GM18511 (cell line): ENCODE measurements at regions not wholly inside any gene's neighbourhood (a gene's known extent, or its start where the extent isn't known, plus 50 kb on each side); places are given as distances from the start of the nearest gene placed in this dataset.
"Not testable (repeated sequence)": the region's sequence is repeated elsewhere in the genome, so short reads cannot be mapped to it uniquely, and the experiment has no call there.

Source experiments
- ATAC-seq: cut with Tn5 transposase; IDR thresholded peaks from one replicate; pipeline ENCODE4 v1.9.1; 2021; ENCODE audit warnings: mild to moderate bottlenecking, moderate library complexity; ENCODE audit not compliant: unreplicated experiment

- ATAC-seq: no peak
These were observed 293.6 kb downstream of the PLPP3 start for GRCh38 chr1:56285554-56286402.

DNA sequence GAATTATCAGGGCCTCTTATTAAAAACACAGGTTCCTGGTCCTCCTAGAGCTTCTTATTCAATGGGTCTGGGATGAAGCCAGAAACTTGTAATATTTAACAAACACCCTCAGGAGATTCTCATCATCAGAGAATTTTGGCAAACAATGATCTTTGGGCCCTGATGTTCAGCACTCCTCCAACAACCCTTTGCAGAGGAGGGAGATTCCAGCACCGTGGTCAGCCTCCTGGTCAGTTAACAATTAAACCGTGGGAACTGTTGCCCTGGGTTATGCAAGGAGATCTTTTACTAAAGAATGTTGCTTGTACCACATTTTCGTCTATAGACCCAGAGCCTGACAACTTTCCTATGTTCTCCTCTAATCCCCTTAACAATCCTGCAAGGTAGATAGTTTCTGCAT, 294.4 kb downstream of the PLPP3 start:
- no peak for ATAC-seq

- ATAC-seq: no peak
These were observed 301.3 kb downstream of the PLPP3 start for GRCh38 chr1:56278061-56278460.

GRCh38 chr1:56268519-56269140, 310.7 kb downstream of the PLPP3 start:
- no peak for ATAC-seq

- no peak for ATAC-seq
These were observed 311.8 kb downstream of the PLPP3 start for GRCh38 chr1:56267611-56268010.

- no peak for ATAC-seq
These were observed 313.0 kb downstream of the PLPP3 start for GRCh38 chr1:56266359-56266758.

DNA sequence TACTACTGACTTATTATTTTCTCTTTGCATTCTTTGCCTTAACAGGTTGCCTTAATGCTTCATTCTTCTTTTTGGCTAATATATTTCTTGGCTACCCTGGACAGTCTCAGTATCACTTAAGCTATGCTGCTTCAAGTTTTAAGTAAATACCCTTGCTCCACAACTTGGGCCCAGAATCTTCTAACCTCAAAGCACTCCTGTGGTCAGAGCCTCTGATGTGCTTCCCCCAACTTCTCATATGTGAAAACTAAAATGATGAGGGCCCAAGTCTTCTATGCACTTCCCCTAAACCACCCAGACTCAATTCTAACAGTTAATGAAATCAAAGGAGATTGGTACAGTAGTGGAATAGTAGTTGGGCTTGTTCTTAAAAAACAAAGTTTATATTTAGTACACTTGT, 314.1 kb downstream of the PLPP3 start:
- no peak for ATAC-seq

DNA sequence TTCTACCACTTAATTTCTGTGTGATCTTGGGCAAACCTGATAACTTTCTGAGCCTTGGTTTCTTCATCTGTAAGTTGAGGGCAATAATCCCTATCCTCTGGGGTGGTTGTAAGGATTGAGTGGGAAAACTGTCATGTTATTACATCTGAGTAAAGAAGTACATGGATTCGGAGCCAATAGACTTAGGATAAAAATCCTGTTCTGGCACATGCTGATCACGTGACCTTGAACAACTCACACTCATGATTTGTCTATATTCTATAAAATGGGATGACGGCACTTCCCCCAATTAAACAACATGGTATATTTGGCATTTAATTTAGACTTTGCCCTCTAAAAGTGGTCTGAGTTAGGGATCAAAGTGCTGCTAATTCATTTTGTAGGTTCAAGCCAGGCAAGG, 315.5 kb downstream of the PLPP3 start:
- ATAC-seq: no peak

DNA sequence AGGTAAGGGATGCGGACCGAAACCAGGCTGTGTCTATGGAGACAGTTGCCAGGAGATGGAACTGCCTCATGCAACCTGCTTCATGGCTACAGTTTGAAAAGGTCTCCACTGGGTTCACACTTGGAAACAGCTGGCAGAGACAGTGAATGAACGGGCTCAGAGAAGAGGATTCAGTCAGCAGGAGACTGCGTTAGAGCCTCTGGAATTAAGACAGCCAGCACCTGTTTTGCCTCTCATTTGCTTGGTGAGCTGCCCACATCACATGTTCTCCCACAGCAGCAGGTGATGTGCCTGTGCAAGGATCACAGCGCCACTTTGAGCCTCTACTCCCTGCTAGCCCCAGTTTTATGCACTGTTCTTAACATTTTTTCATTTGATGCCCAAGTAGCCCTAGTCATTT, 321.0 kb downstream of the PLPP3 start:
- ATAC-seq: no peak

DNA sequence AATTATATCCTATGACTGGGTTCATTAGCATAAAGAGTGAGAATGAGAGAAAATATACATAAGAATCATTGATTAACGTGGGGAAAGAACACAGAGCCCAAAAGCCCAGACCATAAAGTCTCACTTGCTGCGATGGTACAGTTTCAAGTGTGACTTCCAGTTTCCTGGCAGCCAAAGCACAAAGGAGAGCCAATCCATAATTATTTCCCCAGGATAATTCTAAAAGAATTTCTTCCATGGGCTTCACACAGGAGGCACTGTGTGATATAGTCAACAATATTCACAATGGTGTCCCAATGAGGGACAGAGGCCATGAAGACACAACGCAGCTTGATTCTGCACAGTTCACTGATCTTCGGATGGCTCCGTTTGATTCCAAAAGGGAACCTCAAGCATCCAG, 321.6 kb downstream of the PLPP3 start:
- no peak for ATAC-seq

DNA sequence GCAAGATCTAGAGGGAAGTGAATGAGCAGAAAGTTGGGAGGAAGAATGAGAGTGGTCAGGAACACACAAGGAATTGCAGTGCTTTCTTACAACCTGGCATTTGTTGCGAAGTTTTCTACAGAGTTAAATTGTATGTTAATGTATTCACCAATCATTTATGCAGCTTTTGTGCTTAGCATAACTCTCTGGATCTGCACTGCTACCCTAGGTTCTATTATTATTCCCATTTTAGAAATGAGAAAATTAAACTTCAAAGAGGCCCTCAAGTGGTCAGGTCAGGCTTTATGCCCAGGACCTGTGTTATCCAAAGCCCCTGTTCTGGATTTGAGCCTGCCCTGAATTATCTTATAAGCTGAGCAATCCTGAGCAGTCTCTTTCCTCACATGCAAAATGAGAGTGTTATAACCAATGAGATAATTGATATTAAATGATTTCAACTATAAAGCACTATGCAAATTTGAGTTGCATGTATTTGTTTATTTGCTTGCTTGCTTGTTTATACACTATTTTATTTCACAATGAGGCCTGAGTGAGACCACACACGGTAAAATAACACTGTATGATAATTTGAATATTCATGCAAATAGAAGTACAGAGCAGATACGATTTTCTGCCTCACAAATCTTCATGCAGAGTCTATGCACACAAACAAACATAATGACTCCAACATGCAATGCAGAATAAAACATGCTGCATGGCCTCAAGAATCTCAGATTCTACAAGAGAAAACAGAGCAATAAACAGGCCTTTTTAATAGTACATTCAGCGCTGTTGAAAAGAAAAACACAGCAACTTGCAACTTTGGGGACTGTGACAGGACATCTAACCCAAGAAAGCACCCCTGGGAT, 323.0 kb downstream of the PLPP3 start:
- ATAC-seq: no peak

DNA sequence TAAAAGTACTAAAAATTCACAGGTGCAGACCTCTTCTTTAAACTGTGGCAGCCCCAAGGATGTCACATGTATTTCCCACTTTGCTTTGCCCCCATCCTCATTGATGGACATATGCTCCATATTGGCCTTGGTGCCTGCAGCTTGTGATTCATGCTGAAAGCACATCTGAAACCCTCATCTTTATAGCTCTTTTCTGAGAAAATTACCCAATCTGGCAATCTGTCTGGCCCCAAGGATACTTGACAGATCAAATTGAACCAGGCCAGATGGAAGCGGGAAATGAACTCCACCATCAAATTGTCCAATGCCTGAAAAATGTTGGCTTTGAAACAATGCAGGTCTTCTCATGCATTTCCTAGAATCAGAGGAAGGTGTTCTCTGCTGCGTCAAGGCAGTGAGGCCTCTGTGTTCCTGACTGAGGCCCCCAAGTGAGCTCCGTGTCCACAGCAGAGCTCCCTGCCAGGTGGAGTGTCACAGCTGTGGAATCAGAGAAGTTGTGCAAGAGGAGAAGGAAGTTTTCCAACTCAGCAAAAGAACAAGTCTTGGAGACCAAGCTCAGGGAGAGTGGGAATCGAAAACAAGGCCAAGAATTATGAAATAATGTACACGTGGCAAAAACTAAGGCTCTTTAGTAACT, 323.7 kb downstream of the PLPP3 start:
- ATAC-seq: no peak

- no peak for ATAC-seq
These were observed 325.2 kb downstream of the PLPP3 start for GRCh38 chr1:56254130-56254529.

DNA sequence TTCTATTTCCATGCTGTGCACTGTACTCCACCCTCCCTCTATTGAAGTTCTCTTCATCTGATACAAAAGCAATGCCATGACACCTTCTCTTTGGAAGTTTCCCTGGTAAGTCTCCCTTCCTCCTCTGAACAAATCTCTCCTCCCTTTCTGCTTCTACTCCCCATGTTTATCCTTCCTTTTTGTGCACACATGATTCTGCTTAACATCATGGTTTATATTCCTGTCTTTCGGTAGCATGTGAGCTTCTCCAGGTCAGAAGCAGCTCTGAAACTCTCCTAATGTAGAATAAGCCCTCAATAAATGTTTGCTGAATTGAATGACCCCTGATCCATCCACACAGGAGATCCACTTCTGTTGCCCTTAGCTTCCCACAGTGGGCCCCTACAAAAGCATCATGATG, 328.6 kb downstream of the PLPP3 start:
- ATAC-seq: no peak

DNA sequence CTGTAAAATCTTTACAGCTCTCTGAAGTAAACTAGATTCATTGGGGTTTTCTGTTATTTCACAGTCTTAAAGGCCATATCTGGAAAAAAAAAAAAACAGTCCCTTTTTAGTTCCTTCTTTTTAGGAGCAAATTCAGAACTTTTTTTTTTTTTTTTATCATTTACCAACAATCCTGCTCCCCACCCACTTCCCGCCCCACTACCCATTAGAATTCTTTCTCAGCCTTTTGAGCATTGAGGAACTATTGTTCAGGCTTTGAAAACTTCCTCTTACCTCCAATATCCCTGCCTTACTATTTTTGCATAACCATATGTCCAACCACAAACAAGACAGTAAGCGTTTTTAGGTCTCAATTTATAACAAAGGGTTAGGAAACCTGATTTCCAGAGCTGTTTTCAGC, 330.1 kb downstream of the PLPP3 start:
- no peak for ATAC-seq

DNA sequence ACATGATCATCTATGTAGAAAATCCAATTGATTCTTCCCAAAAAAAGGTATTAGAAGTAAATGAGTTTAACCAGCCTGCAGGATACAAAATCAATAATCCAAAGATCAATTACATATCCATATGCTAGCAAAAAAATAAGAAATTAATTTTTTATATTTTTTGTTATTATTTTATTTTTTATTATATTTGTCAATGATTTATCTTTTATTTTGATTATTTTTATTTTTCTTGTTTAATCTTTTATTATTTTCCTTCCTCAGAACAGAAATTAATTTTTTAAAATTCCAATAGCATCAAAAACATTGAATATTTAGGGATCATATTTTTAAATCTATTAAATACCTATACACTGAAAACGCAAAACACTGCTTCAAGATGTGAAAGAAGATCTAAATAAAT, 331.2 kb downstream of the PLPP3 start:
- ATAC-seq: no peak

- not testable (repeated sequence) for ATAC-seq
These were observed 332.6 kb downstream of the PLPP3 start for GRCh38 chr1:56246726-56247125.

GRCh38 chr1:56240400-56240799, 339.0 kb downstream of the PLPP3 start:
- no peak for ATAC-seq

- ATAC-seq: no peak
These were observed 341.8 kb downstream of the PLPP3 start for GRCh38 chr1:56237491-56238064.

DNA sequence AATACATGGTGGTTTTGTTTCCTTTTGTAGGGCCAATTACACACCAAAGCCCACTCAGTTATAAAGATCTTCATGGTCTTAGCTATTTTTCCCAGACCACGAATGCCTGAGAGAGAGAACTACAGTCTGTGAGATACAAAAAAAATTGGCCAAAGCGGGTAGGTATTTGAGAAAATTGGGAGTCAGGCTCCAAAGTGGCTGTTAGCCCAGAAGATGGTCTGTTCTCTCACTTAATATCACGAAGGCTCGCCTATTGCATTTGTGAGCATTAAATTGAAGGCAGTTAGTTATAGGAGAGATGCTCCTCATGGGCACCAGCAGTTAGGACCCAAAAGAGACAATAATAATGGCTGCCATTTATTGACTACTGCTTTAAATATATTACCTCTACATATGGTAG, 342.7 kb downstream of the PLPP3 start:
- no peak for ATAC-seq
